ENCODE measurements at regions not wholly inside any gene's neighbourhood (a gene's known extent, or its start where the extent isn't known, plus 50 kb on each side); places are given as distances from the start of the nearest gene placed in this dataset.

GRCh38 chr11:57100638-57101331 lies 81.0 kb upstream of the LRRC55 start:
- DNase-seq (ENCODE audit: low read depth in 3 of 3): no peak

GRCh38 chr11:57103899-57104605 lies 77.7 kb upstream of the LRRC55 start:
- DNase-seq (ENCODE audit: low read depth in 3 of 3): no peak

GRCh38 chr11:57109331-57109730 lies 72.4 kb upstream of the LRRC55 start:
- DNase-seq (ENCODE audit: low read depth in 3 of 3): no peak

GRCh38 chr11:57111619-57112018 lies 70.1 kb upstream of the LRRC55 start:
- DNase-seq (ENCODE audit: low read depth in 3 of 3): no peak

- DNase-seq (ENCODE audit: low read depth in 3 of 3): peak in 1 of 3 experiments; percentile 14
Observed at GRCh38 chr11:57116654-57117053, 65.1 kb upstream of the LRRC55 start.

- DNase-seq (ENCODE audit: low read depth in 3 of 3): no peak
Observed at GRCh38 chr11:57120192-57120965, 61.4 kb upstream of the LRRC55 start.

- DNase-seq (ENCODE audit: low read depth in 3 of 3): no peak
Observed at GRCh38 chr11:57121996-57122395, 59.8 kb upstream of the LRRC55 start.

- DNase-seq (ENCODE audit: low read depth in 3 of 3): no peak
Observed at GRCh38 chr11:57123590-57123989, 58.2 kb upstream of the LRRC55 start.

GRCh38 chr11:57124505-57124904 lies 57.2 kb upstream of the LRRC55 start:
- DNase-seq (ENCODE audit: low read depth in 3 of 3): no peak

- no peak for DNase-seq (ENCODE audit: low read depth in 3 of 3)
Observed at GRCh38 chr11:57124917-57125316, 56.8 kb upstream of the LRRC55 start.

- no peak for DNase-seq (ENCODE audit: low read depth in 3 of 3)
Observed at GRCh38 chr11:57126766-57127400, 54.9 kb upstream of the LRRC55 start.

- no peak for DNase-seq (ENCODE audit: low read depth in 3 of 3)
Observed at GRCh38 chr11:57131080-57131790, 50.5 kb upstream of the LRRC55 start.

Data from stimulated activated CD4-positive, alpha-beta T cell treated with anti-CD3 and anti-CD28 coated beads, TNF-alpha, amount 100 ng/mL, for 24 hours (primary cell).